Activated naive CD4-positive, alpha-beta T cell treated with anti-CD3 and anti-CD28 coated beads for 36 hours (primary cell): ENCODE measurements at regions not wholly inside any gene's neighbourhood (a gene's known extent, or its start where the extent isn't known, plus 50 kb on each side); places are given as distances from the start of the nearest gene placed in this dataset.

Source experiments
- CTCF ChIA-PET: fragments of 350-600 bp; sonication (Branson Sonifier 250); formaldehyde crosslinking; loops from one replicate; lab custom pipeline; 2021; ENCODE audit warnings: antibody characterized with exemption; lab: Charles Lee
- DNase-seq: peaks from one replicate; pipeline ENCODE4 v3.0.0-alpha.2; 2020
- H3K27ac Mint-ChIP-seq: one replicate; pipeline ENCODE4 v1.8.0; 2021; ENCODE audit warnings: mild to moderate bottlenecking, mixed read lengths
- H3K27me3 Mint-ChIP-seq: one replicate; pipeline ENCODE4 v1.8.0; 2021; ENCODE audit warnings: low read depth, mixed read lengths
- H3K36me3 Mint-ChIP-seq: one replicate; pipeline ENCODE4 v1.8.0; 2021; ENCODE audit warnings: low read depth, mixed read lengths
- H3K4me1 Mint-ChIP-seq: one replicate; pipeline ENCODE4 v1.8.0; 2021; ENCODE audit warnings: low read depth, mixed read lengths
- H3K4me3 Mint-ChIP-seq: one replicate; pipeline ENCODE4 v1.8.0; 2021; ENCODE audit warnings: mild to moderate bottlenecking, moderate library complexity, mixed read lengths
- H3K9me3 Mint-ChIP-seq: one replicate; pipeline ENCODE4 v1.8.0; 2021; ENCODE audit warnings: mixed read lengths
- intact Hi-C: fragments of 100-400 bp; cut with micrococcal nuclease; formaldehyde crosslinking; loops from one replicate; pipeline ENCODE4 v1.15.1; 2023

DNA sequence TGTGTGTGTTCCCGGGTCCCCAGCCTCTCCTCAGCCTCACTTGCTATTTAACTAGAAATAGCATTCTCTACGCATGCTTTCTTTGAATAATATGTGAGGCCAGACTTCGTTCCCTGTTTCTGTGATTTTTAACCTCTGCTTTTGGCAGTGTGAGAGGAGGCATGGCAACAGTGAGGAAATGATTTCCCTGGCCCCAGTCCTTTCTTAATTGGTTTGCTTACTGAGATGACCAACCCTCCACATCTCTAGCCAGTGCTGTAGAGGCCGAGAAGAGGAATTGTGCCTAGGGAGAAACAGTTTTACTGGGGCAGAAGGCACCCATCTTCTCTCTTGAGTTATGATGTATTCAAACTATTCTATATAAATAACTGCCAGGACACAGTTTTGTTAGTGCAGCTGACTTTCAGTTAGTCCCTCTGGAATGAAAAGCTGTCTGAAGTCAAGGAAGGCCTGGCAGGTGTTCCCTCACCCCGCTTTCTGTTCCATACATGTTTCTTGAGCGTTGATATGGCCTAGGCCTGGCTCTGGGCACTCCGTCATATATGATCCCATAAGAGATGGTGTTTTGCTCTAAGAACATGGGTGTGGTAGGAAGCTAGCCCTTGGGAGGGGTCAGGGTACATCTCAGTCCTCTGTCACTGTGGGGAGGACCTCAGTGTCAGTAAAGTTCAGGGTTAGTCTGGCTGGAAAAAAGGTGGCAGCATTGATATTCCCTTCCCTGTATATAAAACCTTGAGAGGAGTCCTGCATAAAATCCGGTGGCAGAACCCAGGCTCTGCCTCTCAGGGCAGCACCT is 73.7 kb upstream of the NPAS1 start:
- Mint-ChIP-seq H3K27me3 (no peaks in the 10 kb centered on the region), H3K4me3 (no peak overlapping the region), H3K9me3 (no peaks in the 10 kb centered on the region), H3K4me1 (no peaks in the 10 kb centered on the region), H3K27ac (no peak overlapping the region), H3K36me3 (no peaks in the 10 kb centered on the region)
- CTCF ChIA-PET = interaction anchor here (1.7 kb wide), 1 partner anchor 67 kb away, joined by 6 read pairs; no protein-coding TSS in a partner anchor
- no peak for DNase-seq
- intact Hi-C loops = no loop called here

GRCh38 chr19:46946611-46947238 is 72.9 kb upstream of the NPAS1 start:
- intact Hi-C loops = no loop called here
- H3K27ac Mint-ChIP-seq = no peak overlapping the region
- H3K27me3 Mint-ChIP-seq = no peaks in the 10 kb centered on the region
- peaks cover 8% of the 10 kb centered on the region for H3K4me1 Mint-ChIP-seq
- H3K9me3 Mint-ChIP-seq = no peaks in the 10 kb centered on the region
- DNase-seq = no peak
- H3K4me3 Mint-ChIP-seq = no peak overlapping the region
- no peaks in the 10 kb centered on the region for H3K36me3 Mint-ChIP-seq
- CTCF ChIA-PET = no interaction called here

DNA sequence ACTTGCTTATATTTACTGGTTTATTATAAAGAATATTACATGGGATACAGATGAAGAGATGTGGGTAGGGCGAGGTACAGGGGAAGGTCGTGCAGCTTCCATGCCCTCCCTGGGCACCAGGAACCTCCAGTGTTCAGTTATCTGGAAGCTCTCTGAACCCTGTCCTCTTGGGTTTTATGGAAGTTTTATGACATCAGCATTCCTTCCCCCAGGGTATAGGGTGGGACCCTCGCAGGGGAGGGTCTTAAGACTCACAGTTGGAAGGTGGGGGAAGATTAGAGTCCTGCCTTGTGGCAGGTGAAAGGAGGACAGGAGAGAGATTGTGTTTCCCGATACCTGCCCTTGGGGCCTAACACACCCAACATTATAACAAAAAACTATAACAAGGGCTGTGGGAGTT is 71.8 kb upstream of the NPAS1 start:
- no peaks in the 10 kb centered on the region for H3K9me3 Mint-ChIP-seq
- no peaks in the 10 kb centered on the region for H3K27me3 Mint-ChIP-seq
- CTCF ChIA-PET = no interaction called here
- H3K4me3 Mint-ChIP-seq = no peak overlapping the region
- intact Hi-C loops = no loop called here
- H3K4me1 Mint-ChIP-seq = peaks cover 9% of the 10 kb centered on the region
- no peak overlapping the region for H3K27ac Mint-ChIP-seq
- H3K36me3 Mint-ChIP-seq = no peaks in the 10 kb centered on the region
- DNase-seq = no peak

DNA sequence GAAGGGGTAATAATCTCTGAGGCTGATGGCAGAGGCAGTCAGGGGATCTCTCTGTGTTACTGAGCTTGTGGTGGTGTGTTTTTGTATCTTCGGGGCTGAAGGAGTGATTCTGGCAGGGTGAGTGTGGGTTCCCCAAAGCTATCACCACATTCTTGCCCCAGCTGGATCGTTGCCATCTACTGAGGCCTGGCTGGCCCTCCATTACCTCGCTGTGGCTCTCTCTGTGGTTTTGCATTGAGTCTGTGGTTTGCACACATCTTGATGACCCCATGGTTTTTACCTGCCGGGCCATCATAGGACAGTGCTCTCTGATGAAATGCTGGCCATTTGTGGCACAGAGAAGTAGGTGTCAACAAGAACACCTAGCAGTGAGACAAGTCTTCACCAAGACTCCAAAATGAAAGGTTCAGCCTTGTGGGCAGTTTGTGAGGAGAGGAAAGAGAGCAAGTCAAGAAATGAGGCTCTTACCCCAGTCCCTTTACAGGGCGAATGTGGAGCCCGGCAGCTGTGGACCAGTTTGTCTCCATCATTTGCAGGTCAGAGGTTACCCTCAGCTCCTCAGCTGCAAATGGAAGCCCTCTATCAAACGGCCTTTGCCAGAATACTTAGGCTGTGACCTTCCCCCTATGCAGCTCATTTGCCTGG is 69.0 kb upstream of the NPAS1 start:
- H3K27ac Mint-ChIP-seq = no peak overlapping the region
- no peak for DNase-seq
- CTCF ChIA-PET = interaction anchor here (0.6 kb wide), 1 partner anchor 14 kb away, joined by 4 read pairs; no protein-coding TSS in a partner anchor
- H3K4me1 Mint-ChIP-seq = peaks cover 33% of the 10 kb centered on the region
- H3K36me3 Mint-ChIP-seq = no peaks in the 10 kb centered on the region
- H3K9me3 Mint-ChIP-seq = no peaks in the 10 kb centered on the region
- H3K4me3 Mint-ChIP-seq = no peak overlapping the region
- intact Hi-C loops = no loop called here
- no peaks in the 10 kb centered on the region for H3K27me3 Mint-ChIP-seq

DNA sequence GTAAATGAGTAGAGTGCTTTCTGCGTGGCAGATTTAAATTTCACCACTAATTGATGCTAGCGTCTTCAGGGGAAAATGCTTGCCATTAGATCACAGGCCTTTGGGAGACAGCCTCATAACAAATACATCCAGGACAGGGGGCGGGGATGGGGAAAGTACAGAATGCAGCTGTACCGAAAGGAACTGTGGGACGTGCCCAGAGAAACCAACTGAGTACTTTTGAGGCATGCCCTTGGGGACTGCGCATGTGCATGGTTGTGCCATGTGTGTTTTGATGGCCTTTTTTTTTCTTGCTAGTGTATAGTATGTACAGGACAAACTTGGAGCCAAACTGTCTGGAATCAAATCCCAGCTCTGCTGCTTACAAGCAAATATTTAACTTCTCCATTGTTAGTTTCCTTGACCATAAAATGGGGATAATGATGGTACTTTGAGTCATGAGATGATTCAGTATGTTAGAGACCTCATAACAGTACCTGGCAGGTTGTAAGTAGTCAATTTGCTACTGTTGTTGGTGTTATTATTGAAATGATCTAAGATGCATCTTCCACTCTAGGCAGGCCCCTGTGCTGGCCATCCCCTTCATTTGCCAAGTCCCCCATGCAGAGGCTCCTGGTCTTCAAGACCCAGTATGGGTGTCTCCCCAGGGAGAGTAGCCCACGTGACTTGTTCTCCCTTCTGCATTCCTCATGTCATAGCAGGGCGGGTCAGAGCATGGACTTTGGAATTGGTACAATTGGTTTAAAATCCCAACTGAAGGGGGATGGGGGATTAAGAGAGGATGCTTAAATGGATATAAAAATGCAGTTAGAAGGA is 68.3 kb upstream of the NPAS1 start:
- DNase-seq = peak; percentile 17

GRCh38 chr19:46952874-46953273 is 66.8 kb upstream of the NPAS1 start:
- no peak overlapping the region for H3K4me3 Mint-ChIP-seq

More for the DNA sequence above, 68.3 kb upstream of the NPAS1 start:
- no peaks in the 10 kb centered on the region for H3K36me3 Mint-ChIP-seq
- H3K9me3 Mint-ChIP-seq = no peaks in the 10 kb centered on the region
- CTCF ChIA-PET = no interaction called here
- peaks cover 39% of the 10 kb centered on the region for H3K4me1 Mint-ChIP-seq
- no peak overlapping the region for H3K4me3 Mint-ChIP-seq
- H3K27ac Mint-ChIP-seq = no peak overlapping the region
- H3K27me3 Mint-ChIP-seq = no peaks in the 10 kb centered on the region
- intact Hi-C loops = no loop called here

DNA sequence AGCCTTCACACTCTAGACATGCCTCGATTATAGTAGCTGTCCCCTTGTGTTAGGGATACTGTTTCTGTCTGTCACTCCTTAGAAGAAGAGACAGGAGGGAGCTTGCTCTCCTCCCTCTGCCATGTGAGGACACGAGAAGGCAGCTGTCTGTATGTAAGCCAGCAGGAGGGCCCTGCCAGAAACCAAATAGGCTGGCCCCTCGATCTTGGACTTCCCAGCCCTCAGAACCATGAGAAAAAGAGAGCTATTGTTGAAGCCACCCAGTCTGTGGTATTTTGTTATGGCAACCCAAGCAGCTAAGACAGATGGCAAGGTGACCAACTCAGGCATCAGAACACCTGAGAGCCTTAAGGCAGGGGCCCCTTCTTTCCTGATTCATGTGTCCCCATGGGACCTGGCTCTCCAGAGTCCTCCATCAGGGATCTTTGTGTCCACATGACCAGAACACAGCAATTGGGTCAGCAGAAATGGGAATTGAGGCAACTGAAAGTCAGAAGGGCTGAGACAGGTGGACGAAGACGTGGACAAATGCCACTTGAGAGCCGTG is 65.6 kb upstream of the NPAS1 start:
- Mint-ChIP-seq H3K27me3 (no peaks in the 10 kb centered on the region), H3K27ac (no peak overlapping the region), H3K36me3 (no peaks in the 10 kb centered on the region), H3K4me3 (no peak overlapping the region), H3K4me1 (peaks cover 50% of the 10 kb centered on the region), H3K9me3 (no peaks in the 10 kb centered on the region)
- intact Hi-C loops = no loop called here
- CTCF ChIA-PET = interaction anchor here (1.0 to 1.7 kb wide), 4 partner anchors 12 to 293 kb away, joined by 3 to 5 read pairs (median 4); partner anchors contain the start of gene DACT3
- no peak for DNase-seq

More at GRCh38 chr19:46952874-46953273, 66.8 kb upstream of the NPAS1 start:
- Mint-ChIP-seq H3K27ac (no peak overlapping the region), H3K36me3 (no peaks in the 10 kb centered on the region), H3K27me3 (no peaks in the 10 kb centered on the region), H3K4me1 (peaks cover 44% of the 10 kb centered on the region), H3K9me3 (no peaks in the 10 kb centered on the region)
- CTCF ChIA-PET = interaction anchor here (0.6 kb wide), 1 partner anchor 144 kb away, joined by 3 read pairs; no protein-coding TSS in a partner anchor
- DNase-seq = no peak
- intact Hi-C loops = no loop called here

DNA sequence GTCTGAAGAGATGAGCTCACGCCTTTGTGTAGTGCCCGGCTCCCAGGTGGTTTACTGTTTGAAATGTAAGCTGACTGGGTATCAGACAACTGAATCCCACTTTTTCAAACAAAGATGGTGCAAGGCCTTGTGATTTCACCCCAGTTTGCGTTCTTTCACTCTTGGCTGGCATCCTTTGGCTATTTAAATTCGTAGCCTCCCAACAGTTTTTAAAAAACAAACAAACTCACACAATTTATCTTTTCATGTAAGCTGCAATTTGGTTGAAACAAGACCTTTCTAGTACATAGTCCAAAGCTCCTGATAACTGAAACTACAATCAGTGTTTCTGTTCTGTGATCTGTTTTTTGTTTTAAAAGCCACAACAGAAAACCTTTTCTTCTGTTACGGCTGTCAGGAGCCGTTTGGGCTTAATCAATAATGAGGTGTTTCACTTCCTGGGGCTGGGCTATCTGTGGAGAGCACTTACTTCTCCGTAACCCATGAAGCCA is 65.1 kb upstream of the NPAS1 start:
- Mint-ChIP-seq H3K9me3 (no peaks in the 10 kb centered on the region), H3K27ac (peak overlapping the region; percentile 69), H3K4me1 (peaks cover 50% of the 10 kb centered on the region), H3K27me3 (no peaks in the 10 kb centered on the region), H3K36me3 (no peaks in the 10 kb centered on the region), H3K4me3 (peak overlapping the region; percentile 71)
- CTCF ChIA-PET = interaction anchor here (1.0 to 1.7 kb wide), 4 partner anchors 12 to 293 kb away, joined by 3 to 5 read pairs (median 4); partner anchors contain the start of gene DACT3
- no peak for DNase-seq
- intact Hi-C loops = no loop called here

DNA sequence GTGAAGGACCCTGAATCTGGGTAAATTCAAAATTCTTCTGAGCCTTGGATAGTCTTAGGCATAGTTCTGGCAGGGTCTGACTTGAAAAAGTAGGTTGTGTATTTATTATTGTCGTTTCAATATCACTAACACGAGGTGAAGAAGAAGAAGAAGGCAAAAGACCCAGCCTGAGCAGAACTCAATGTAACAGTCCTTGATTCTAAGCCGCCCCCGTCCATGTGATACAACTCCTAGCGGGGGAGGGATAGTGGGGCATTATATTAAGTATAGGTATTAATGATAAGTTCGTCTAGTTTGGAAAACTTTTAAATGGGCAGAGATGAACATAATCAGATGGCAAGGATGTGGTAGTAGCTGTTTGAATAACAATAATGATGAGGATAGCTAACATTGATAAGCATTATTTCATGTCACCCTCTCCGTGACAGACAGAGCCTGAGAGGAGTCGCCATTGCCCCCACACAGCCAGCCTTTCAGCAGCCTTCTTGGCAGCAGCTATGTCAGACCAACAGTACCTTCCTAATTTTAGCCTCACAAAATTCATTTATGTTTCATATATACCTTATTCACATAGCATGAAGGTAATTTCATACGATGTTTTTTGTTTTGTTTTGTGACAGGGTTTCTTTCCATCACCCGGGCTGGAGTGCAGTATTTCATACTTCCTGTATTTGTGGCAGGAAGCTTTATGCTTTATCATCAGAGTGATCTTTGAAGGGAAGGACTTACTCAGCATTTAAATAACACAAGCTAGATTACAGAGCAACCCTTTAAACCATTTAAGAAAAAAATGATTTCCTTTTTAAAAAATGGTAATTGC is 64.4 kb upstream of the NPAS1 start:
- Mint-ChIP-seq H3K27me3 (no peaks in the 10 kb centered on the region), H3K36me3 (no peaks in the 10 kb centered on the region), H3K27ac (peak overlapping the region; percentile 69), H3K4me3 (peak overlapping the region; percentile 71), H3K9me3 (no peaks in the 10 kb centered on the region), H3K4me1 (peaks cover 50% of the 10 kb centered on the region)
- peak; percentile 42 for DNase-seq
- intact Hi-C loops = no loop called here
- CTCF ChIA-PET = interaction anchor here (0.6 to 1.7 kb wide), 5 partner anchors 13 to 1149 kb away, joined by 3 to 5 read pairs (median 4); partner anchors contain the start of gene DACT3

- H3K4me3 Mint-ChIP-seq = peak overlapping the region; percentile 71
- no peaks in the 10 kb centered on the region for H3K36me3 Mint-ChIP-seq
- intact Hi-C loops = no loop called here
- no peak for DNase-seq
- H3K27me3 Mint-ChIP-seq = no peaks in the 10 kb centered on the region
- no peaks in the 10 kb centered on the region for H3K9me3 Mint-ChIP-seq
- peaks cover 50% of the 10 kb centered on the region for H3K4me1 Mint-ChIP-seq
- H3K27ac Mint-ChIP-seq = peak overlapping the region; percentile 69
- CTCF ChIA-PET = interaction anchor here (0.6 to 1.7 kb wide), 3 partner anchors 22 to 1149 kb away, joined by 3 to 5 read pairs (median 5); no protein-coding TSS in a partner anchor
Observed at GRCh38 chr19:46955813-46956371, 63.7 kb upstream of the NPAS1 start.
